HG02610 (cell line): ENCODE measurements at regions not wholly inside any gene's neighbourhood (a gene's known extent, or its start where the extent isn't known, plus 50 kb on each side); places are given as distances from the start of the nearest gene placed in this dataset.
"Not testable (repeated sequence)": the region's sequence is repeated elsewhere in the genome, so short reads cannot be mapped to it uniquely, and the experiment has no call there.

Source experiments
- ATAC-seq: cut with Tn5 transposase; IDR thresholded peaks from one replicate; pipeline ENCODE4 v1.9.1; 2021; ENCODE audit warnings: mild to moderate bottlenecking, moderate library complexity; ENCODE audit not compliant: unreplicated experiment

GRCh38 chr14:45727133-45727532 lies 474.1 kb upstream of the MIS18BP1 start:
- no peak for ATAC-seq

DNA sequence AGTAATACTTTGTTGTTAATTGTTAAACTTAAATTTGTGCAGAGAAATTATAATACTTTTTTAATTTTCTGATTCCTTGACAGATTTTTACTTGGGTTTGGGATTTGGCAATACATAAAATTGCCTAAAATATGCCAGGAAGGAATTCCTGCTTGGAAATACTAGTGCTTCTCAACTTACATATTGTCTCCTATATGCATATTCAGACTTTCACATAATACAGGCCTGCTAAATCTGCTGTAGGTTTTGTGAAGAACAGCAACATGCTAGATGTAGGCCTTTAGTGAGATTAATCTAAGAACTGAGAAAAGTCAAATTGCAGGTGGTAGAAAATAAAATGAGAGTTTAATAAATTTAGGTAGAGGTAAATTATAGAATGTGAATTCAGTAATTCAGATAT lies 468.5 kb upstream of the MIS18BP1 start:
- ATAC-seq, result no peak

DNA sequence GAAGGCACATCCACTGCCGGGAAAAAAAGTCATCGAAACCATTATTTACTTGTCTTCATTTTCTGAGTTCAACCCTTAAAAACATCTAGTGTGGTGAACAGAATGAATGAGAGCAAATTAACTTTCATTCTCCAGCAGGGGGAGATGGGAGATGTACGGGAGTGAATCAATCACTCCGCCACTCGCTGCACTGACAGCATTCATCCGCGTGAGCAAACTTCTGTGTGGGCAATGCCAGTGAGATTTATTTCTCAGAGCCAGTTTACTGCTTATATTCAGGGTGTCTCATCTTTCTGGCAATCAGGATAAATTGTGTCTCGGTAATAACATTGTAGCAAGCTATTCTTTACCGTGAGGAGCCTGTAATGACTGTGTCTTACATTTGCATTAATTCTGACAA lies 463.6 kb upstream of the MIS18BP1 start:
- ATAC-seq, result no peak

- no peak for ATAC-seq
Observed at GRCh38 chr14:45715946-45716345, 462.9 kb upstream of the MIS18BP1 start.

DNA sequence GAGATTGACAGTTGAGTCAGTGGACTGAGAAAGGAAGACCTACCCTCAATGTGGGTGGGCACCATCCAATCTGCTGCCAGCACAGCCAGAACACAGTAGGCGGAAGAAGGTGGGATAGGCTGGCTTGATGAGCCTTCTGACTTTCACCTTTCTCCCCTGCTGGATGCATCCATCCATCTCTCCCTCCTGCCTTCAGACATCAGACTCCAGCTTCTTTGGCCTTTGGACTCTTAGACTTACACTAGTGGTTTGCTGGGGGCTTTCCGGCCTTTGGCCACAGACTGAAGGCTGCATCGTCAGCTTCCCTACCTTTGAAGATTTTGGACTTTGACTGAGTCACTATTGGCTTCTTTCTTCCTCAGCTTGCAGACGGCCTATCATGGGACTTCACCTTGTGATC lies 456.5 kb upstream of the MIS18BP1 start:
- no peak for ATAC-seq

DNA sequence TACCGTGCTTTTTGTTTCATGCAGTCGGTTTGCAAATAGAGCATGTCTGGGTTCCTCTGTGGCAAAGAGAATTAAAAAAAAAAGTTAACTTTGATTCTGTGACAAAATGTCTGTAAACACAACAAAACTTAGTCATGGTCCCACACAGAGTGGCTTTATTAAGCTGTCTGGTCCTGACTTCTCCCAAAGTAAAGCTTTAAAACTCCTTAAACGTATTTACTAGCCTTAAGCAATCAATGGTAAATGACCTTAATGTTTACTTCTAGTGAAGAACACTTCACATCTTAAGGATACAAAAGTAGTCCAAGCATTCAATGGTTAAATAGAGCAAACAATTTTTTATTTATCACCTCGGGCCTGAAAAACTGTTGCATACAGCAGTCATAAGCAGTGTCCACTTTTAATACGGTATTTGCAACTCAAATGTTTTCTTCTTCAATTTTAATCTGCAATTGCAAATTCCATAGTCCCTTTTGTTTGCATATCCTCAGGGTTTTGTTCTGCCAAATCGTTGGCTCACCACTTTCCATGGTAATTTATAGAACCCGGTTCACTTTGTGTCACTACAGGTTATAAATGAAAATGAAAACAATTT lies 453.0 kb upstream of the MIS18BP1 start:
- no peak for ATAC-seq

DNA sequence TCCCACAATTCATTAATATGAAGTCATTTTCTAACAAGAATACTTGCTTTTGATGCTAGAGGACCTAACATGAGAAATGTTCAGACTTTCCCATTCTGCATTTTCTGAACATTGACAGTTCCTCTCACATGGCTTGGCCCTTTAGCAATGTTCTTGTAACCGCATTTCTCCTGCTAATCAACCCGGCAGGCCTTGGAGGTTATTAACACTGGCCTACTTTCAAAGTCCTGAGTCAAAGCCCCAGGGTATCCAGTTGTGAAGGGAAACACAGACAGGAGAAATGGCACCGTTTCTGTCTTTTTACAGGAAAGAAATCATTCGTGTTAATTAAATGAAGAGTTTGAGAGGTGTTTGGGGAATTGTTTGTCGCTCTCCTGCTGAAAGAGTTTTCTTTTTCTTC lies 446.5 kb upstream of the MIS18BP1 start:
- no peak for ATAC-seq

DNA sequence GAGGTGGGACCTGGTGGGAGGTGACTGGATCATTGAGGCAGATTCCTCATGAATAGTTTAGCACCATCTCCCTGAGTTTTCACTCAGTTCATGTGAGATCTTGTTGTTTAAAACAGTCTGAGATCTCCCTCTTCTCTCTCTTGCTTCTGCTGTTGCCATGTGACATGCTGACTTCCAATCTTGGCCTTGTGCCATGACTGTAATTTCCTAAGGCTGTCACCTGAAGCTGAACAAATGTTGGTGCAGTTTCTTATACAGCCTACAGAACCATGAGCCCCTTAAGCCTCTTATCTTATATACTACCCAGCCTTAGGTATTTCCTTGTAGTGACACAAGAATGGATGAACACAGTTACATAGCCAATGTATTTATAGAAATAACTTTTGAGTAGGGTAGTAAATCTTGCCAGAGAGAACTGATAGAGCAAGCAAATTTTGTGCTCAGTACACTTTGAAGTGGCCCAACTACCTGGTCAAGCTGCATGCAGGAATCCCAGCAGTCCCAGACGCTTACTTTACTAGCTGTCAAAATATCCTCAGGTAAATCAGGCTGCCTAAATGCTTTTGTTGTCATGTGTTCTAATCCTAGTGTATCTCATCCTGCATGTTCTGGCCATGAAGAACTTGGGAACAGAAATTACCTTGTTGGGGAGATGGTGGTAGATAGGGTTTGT lies 445.6 kb upstream of the MIS18BP1 start:
- no peak for ATAC-seq

DNA sequence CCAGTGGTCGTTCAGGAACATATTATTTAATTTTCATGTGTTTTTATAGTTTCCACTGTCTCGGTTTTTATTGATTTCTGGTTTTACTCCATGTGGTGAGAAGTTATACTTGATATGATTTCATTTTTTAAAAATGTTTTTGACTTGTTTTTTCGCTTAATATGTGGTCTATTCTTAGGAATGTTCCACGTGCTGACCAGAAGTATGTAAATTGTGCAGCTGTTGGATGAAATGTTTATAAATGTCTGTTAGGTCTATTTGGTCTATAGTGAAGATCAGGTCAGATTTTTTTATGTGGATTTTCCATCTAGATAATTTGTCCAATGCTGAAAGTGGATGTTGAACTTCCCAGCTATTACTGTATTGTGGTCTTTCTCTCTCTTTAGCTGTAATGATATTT lies 433.8 kb upstream of the MIS18BP1 start:
- no peak for ATAC-seq

DNA sequence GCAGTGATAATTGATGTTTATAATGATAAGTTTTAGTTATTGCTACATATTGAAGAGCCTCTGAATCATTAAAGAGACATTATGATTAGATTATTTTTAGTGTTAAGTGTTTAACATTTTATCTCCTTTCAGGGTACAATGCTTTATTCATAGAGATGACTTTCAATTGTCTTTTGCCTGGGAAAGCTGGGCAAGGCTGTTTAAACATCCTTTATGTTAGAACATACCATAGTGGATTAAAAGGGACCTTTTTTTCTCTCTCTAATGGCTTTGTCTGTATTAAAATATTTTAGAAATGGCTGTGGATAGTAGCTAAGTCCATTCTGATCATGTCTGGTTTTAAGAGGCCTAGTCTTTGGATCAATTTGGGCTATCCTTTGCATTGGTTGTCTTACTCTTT lies 427.5 kb upstream of the MIS18BP1 start:
- no peak for ATAC-seq

DNA sequence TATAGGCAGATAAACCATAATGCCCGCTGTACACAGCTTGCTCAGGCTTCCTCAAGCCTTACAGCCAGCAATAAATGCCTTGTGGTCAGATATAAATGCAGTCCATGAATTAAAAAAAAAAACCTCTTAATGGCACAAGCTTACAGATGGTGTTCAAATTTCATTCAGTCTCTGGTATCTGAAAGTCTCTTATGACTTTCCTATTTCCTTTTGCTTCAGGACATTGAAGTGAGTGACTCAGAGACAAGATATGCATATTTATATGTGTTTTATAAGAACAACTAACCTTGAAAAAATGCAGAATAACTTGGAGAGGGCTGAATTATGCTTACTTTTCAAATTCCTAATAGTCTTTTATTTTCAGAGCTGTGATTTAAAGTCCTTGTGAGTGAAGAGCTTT lies 426.9 kb upstream of the MIS18BP1 start:
- no peak for ATAC-seq

DNA sequence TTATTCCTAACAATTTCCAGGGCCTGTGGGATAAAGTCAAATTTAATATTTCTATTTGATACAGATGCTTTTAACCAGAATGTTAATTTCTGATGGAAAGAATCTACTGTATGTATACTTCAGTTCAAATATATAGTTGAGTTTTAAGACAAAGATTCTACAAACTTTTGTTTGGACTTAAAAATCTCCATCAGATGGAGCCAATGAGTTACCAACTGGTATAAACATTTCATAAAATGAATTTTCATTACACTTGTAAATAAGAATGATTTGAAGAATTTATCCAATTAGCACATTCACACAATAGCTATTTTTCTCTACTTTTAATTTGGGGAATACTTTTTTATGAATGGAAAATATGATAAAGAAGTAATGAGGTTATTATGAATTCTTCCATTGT lies 425.2 kb upstream of the MIS18BP1 start:
- ATAC-seq, result no peak

- ATAC-seq, result no peak
Observed at GRCh38 chr14:45673420-45673819, 420.4 kb upstream of the MIS18BP1 start.

GRCh38 chr14:45664668-45665356 lies 411.8 kb upstream of the MIS18BP1 start:
- ATAC-seq, result no peak

DNA sequence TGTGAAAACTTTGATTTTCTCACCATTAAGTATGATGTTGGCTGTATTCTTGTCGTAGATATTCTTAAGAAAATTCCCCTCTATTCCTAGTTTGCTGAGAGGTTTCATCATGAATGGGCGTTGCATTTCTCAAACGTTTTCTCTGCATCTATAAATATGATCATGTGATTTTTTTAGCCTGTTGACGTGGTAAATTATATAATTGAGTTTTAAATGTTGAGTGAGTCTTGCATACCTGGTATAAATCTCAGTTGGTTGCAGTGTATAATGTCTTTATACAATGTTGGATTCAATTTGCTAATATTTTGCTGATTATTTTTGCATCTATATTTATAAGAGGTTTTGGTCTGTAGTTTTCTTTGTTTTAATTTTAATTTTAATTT lies 405.9 kb upstream of the MIS18BP1 start:
- no peak for ATAC-seq

DNA sequence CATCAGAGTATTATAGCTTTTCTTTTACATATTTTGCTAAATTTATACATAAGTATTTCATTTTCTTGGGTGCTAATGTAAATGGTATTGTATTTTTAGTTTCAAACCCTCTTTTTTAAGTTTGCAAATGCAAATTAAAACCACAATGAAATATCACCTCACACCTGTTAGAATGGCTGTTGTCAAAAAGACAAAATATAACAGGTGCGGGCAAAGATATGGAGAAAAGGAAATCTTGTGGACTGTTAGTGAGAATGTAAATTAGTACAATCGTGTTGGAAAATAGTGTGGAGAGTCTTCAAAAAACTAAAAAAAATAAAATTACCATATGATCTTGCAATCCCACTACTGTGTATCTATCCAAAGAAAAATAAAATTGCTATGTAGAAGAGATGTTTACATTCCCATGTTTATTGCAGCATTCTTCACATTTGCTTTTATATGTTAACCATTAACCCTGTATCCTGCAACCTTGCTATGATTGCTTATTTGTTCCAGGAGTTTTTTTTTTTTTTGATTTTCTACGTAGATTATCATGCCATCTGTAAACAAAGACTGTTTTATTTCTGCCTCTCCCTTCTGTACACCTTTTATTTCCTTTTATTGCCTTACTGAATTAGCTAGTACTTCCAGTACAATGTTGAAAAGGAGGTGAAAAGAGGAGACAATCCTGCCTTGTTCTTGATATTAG lies 405.4 kb upstream of the MIS18BP1 start:
- ATAC-seq, result no peak

- no peak for ATAC-seq
Observed at GRCh38 chr14:45651890-45652289, 398.9 kb upstream of the MIS18BP1 start.

DNA sequence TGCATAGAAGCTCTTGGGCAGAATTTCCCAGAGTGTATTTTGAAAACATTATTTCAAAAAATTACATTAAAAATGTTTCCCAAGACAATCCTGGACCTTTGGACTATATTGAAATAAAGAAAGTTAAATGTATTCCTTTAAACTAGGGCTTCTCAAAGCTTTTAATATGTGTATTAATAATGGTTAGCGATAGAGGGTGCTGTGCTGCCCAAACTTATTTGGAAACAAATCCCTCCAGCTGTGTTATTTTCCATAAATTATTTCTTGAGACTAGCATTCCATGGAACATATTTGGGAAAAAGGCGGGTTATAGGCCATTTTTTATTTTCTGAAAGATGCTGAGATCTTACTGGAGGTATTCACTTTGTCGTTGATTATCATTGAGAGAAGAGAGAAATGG lies 397.8 kb upstream of the MIS18BP1 start:
- ATAC-seq, result no peak

- ATAC-seq, result no peak
Observed at GRCh38 chr14:45649051-45649450, 396.0 kb upstream of the MIS18BP1 start.

GRCh38 chr14:45641541-45641940 lies 388.5 kb upstream of the MIS18BP1 start:
- no peak for ATAC-seq

DNA sequence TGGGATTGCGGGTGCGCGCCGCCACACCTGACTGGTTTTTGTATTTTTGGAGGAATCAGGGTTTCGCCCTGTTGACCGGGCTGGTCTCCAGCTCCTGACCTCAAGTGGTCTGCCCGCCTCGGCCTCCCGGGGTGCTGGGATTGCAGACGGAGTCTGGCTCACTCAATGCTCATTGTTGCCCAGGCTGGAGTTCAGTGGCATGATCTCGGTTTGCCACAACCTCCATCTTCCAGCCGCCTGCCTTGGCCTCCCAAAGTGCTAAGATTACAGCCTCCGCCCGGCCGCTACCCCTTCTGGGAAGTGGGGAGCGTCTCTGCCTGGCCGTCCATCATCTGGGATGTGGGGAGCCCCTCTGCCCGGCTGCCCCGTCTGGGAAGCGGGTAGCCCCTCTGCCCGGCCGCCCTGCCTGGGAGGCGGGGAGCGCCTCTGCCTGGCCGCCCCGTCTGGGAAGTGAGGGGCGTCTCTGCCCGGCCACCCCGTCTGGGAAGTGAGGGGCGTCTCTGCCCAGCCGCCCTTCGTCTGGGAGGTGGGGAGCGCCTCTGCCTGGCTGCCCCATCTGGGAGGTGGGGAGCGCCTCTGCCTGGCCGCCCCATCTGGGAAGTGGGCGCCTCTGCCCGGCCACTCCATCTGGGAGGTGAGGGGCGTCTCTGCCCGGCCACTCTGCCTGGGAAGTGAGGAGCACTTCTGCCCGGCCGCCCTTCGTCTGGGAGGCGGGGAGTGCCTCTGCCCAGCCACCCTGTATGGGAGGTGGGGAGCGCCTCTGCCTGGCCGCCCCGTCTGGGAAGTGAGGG lies 381.8 kb upstream of the MIS18BP1 start:
- not testable (repeated sequence) for ATAC-seq
